Pancreas (tissue), 10 donors: ENCODE measurements at regions not wholly inside any gene's neighbourhood (a gene's known extent, or its start where the extent isn't known, plus 50 kb on each side); places are given as distances from the start of the nearest gene placed in this dataset.

Source experiments
- ATAC-seq, 4 donors: fragments of 200-7000 bp; cut with Tn5 transposase; one replicate each; pipeline versions ENCODE4 v1.8.0 to v1.9.1; 2020; ENCODE audit warnings: mild to moderate bottlenecking in 4 of 4, moderate library complexity in 4 of 4
- DNase-seq, 6 donors: peaks; one replicate each; pipeline ENCODE4 v3.0.0-alpha.2; 2020
- FAIRE-seq: peaks from 2 replicates; lab custom pipeline; 2012; peaks lifted over from hg19 to GRCh38; lab: Jason Lieb, UNC
- H3K27ac ChIP-seq, 4 donors: fragments of 200-600 bp; sonication (generic); 1 replicate in 3 of 4; 2 replicates in 1 of 4; pipeline versions ENCODE4 v1.5.0 to v1.8.0; 2020
- H3K27me3 ChIP-seq, 4 donors: fragments of 200-600 bp; one replicate each; pipeline ENCODE4 v1.8.0; 2021
- H3K36me3 ChIP-seq, 3 donors: fragments of 200-600 bp; sonication (generic) in 1 of 3; one replicate each; pipeline versions ENCODE4 v1.5.0 to v1.8.0; 2020 to 2021
- H3K4me1 ChIP-seq, 3 donors: fragments of 200-600 bp; one replicate each; pipeline ENCODE4 v1.8.0; 2021
- H3K4me3 ChIP-seq, 4 donors: fragments of 200-600 bp; sonication (generic) in 2 of 4; one replicate each; pipeline versions ENCODE4 v1.5.0 to v1.8.0; 2020 to 2021
- H3K9me3 ChIP-seq, 4 donors: fragments of 200-600 bp; one replicate each; pipeline ENCODE4 v1.8.0; 2021
- WGBS, 2 donors: extraction: QIAGEN DNeasy Blood & Tissue Kit; methylation state at CpG; one replicate each; pipeline ENCODE4 v1.1.7; 2013; 5-methylcytosine and 5-hydroxymethylcytosine counted together
- intact Hi-C, 3 donors: fragments of 100-400 bp; cut with DNase I; formaldehyde crosslinking; loops; one replicate each; pipeline versions ENCODE4 v1.11.1 to v1.14.2; 2022
- TF ChIP-seq, protein P1 (sequence below), 4 donors: fragments of 200-600 bp; sonication (generic) in 3 of 4; IDR thresholded peaks; one replicate each; pipeline versions ENCODE4 v1.5.0 to v1.8.0; 2021; ENCODE audit warnings: antibody characterized with exemption in 4 of 4
- donor health status: healthy with polysubstance abuse.
- donor health status: DM: no; HTN: no; CAD: no; lungs with moderate emphysema.
- donor health status: DM: no; HTN: no; CAD: no.
- donor health status: control.
- donor health status: control.
- donor health status: Bipolar disorder and iron deficiency.
- donor health status: DM: yes; HTN: yes; CAD: no.
- donor health status: DM: no; HTN: no; CAD: no.
- donor health status: DM: no; HTN: no; CAD: no.
- donor health status: DM: yes; HTN: yes; CAD: no.

DNA sequence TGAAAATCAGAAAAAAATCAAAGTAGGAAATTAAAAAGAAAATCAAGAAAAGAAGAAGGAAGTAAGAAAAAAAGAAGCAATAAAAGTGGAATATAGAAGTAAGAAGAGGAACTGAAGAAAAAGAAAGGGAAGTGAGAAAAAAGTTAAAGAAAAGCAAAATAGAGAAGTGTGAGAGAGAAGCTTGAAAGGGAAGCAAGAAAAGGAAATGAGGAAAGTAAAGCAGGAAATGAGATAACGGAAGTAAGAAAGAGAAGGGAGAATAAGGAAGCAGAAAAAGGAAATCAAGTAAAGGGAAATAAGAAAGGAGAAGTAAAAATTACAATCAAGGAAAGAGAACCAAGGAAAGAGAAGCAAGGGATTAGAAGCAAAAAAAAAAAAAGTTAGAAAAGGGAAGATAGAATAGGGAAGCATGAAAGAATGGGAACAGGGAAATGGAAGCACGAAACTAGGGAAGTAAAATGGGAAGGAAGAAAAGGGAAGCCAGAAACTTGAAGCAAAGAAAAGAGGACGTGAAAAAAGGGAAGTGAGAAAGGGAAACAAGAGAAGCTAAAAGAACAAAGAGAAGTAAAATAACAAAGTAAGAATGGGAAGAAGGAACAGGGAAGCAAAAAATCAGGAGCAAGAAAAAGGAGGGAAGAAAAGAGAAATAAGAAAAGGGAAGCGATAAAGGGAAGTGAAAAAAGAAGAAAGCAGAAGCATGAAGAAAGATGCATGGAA is 243.3 kb upstream of the NCKAP5 start:
- 52 to 78% methylated on average over 4 of the region's 4 CpGs for WGBS, 2 donors
- no peaks in the 10 kb centered on the region for H3K27me3 ChIP-seq
- H3K9me3 ChIP-seq, result no peaks in the 10 kb centered on the region
- DNase-seq (no peak), FAIRE-seq (no peak), ATAC-seq (no peak)
- H3K4me1 ChIP-seq, result no peaks in the 10 kb centered on the region
- TF ChIP-seq, protein P1, sequence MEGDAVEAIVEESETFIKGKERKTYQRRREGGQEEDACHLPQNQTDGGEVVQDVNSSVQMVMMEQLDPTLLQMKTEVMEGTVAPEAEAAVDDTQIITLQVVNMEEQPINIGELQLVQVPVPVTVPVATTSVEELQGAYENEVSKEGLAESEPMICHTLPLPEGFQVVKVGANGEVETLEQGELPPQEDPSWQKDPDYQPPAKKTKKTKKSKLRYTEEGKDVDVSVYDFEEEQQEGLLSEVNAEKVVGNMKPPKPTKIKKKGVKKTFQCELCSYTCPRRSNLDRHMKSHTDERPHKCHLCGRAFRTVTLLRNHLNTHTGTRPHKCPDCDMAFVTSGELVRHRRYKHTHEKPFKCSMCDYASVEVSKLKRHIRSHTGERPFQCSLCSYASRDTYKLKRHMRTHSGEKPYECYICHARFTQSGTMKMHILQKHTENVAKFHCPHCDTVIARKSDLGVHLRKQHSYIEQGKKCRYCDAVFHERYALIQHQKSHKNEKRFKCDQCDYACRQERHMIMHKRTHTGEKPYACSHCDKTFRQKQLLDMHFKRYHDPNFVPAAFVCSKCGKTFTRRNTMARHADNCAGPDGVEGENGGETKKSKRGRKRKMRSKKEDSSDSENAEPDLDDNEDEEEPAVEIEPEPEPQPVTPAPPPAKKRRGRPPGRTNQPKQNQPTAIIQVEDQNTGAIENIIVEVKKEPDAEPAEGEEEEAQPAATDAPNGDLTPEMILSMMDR (IDR thresholded peaks at IDR 0.05), result no peak
- intact Hi-C loops, result no loop called here
- H3K27ac ChIP-seq, result no peak overlapping the region
- no peak overlapping the region for H3K4me3 ChIP-seq
- no peaks in the 10 kb centered on the region for H3K36me3 ChIP-seq

DNA sequence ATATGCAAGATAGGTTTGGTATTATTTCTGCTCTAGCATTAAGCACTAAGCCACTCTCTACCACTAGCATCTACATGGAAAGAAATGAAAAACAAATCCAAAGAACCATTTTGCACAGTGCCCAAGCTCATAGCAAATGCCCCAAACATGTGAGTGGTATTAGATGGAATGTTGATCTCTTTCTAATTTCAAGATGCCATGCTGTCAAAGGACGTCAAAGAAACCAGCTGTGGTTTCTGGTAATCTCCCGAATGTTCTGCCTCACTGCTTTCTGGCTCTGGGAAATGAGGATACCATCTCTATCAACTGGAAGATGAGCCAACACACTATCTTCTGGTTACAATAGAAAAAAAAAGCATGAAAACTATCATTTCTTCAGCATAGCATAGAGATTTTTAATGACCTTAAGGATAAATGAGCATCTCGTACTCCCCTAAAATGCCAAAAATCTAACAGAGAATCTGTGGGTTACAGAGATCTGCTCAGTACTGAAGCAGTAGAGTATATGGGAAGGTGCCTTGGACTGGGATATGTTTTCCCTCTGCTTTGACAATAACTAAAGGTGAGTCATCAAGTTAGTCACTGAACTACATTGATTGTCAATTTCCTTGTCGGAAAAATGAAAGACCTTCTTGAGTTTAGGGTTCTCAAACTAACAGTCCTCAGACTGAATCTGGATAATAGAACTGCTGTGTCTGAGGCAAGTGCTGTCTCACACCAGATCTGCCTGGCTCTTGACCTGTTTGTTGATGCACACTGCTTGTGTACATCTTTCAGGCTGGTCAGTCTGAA is 244.8 kb upstream of the NCKAP5 start:
- no peaks in the 10 kb centered on the region for H3K36me3 ChIP-seq
- WGBS, 2 donors, result 57 to 70% methylated on average over 4 of the region's 4 CpGs
- ATAC-seq, result no peak
- no peak for DNase-seq
- H3K9me3 ChIP-seq, result no peaks in the 10 kb centered on the region
- FAIRE-seq, result no peak
- TF ChIP-seq, protein P1 (IDR thresholded peaks at IDR 0.05), result no peak
- H3K27me3 ChIP-seq, result no peaks in the 10 kb centered on the region
- no peak overlapping the region for H3K4me3 ChIP-seq
- H3K4me1 ChIP-seq, result no peaks in the 10 kb centered on the region
- intact Hi-C loops, result no loop called here
- H3K27ac ChIP-seq, result no peak overlapping the region

DNA sequence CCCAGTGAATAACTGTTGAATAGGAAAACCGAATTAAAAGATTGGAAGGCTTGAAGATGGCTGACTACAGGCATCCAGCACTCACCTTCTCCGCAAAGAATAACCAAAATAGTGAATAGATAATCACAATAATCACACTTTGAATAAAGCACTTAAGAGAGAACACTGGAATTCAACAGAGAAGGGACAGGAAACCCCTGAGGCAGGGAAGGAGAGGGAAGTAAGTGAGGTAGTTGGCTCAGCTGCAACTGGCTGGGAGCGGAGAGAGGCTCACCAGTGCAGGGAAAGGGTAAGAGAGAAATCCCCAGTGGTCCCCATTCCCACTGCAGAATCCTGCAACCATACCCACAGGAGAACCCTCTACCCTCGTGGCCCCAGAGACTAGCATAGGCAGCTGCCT is 246.6 kb upstream of the NCKAP5 start:
- intact Hi-C loops, result no loop called here
- Histone ChIP-seq H3K36me3 (no peaks in the 10 kb centered on the region), H3K27ac (no peak overlapping the region), H3K4me3 (no peak overlapping the region), H3K9me3 (no peaks in the 10 kb centered on the region), H3K27me3 (no peaks in the 10 kb centered on the region), H3K4me1 (no peaks in the 10 kb centered on the region)
- DNase-seq (no peak), FAIRE-seq (no peak), ATAC-seq (no peak)
- TF ChIP-seq, protein P1 (IDR thresholded peaks at IDR 0.05), result no peak
- 63 to 66% methylated on average over 4 of the region's 4 CpGs for WGBS, 2 donors

DNA sequence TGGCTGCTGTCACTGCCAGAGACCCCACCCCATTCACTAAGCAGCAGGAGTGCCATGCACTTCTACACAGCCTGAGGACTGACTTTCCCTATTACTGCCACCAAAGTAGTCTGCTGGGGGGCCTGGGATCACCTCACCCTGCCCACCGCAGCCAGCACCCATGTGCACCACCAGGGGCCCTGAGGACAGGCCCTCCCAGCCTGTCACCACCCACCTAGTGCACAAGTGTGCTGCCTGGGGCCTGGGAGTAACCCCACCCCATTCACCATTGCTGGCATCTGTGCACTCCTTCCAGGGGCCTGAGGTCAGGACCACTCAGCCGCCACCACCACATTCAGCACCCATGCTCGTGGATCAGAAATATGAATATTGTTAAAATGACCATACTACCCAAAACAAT is 247.8 kb upstream of the NCKAP5 start:
- no peaks in the 10 kb centered on the region for H3K36me3 ChIP-seq
- H3K9me3 ChIP-seq, result no peaks in the 10 kb centered on the region
- no peak for FAIRE-seq
- DNase-seq, result no peak
- H3K27me3 ChIP-seq, result no peaks in the 10 kb centered on the region
- TF ChIP-seq, protein P1 (IDR thresholded peaks at IDR 0.05), result no peak
- H3K4me3 ChIP-seq, result no peak overlapping the region
- WGBS, 2 donors, result 74 to 85% methylated on average over 3 of the region's 3 CpGs
- intact Hi-C loops, result no loop called here
- ATAC-seq, result no peak
- H3K4me1 ChIP-seq, result no peaks in the 10 kb centered on the region
- no peak overlapping the region for H3K27ac ChIP-seq
